HepG2 (cell line): ENCODE measurements at regions not wholly inside any gene's neighbourhood (a gene's known extent, or its start where the extent isn't known, plus 50 kb on each side); places are given as distances from the start of the nearest gene placed in this dataset.

Source experiments
- ATAC-seq: fragments of 200-7000 bp; cut with Tn5 transposase; 3 replicates; pipeline ENCODE4 v1.9.1; 2020; ENCODE audit warnings: mild to moderate bottlenecking, moderate library complexity
- BruUV-seq: library from RNA; stranded (reverse); fragments of 400-500 nt; replicated peaks from 2 replicates; lab custom pipeline; 2021; lab: Mats Ljungman, UMichigan
- CTCF ChIA-PET: fragments of 300-600 bp; formaldehyde crosslinking; extraction: SDS; loops from one replicate; lab custom pipeline; 2021; ENCODE audit warnings: low total read pairs, inconsistent platforms, low intra/inter-chr PET ratio; lab: Yijun Ruan, JAX
- POLR2A ChIA-PET: fragments of 350-600 bp; sonication (Branson Sonifier 250); formaldehyde crosslinking; loops from one replicate; lab custom pipeline; 2020; ENCODE audit warnings: antibody characterized with exemption, inconsistent platforms; lab: Yijun Ruan, JAX
- DNase-seq: peaks from one replicate; pipeline ENCODE4 v3.0.0-alpha.2; 2015; ENCODE audit warnings: low spot score
- FAIRE-seq: peaks from 3 replicates; lab custom pipeline; 2011; peaks lifted over from hg19 to GRCh38; lab: Jason Lieb, UNC
- H2AFZ ChIP-seq: one replicate; pipeline ENCODE4 v1.6.1; 2011; ENCODE audit warnings: low read length, inconsistent platforms
- H3K27ac ChIP-seq: fragments of 300-600 bp; 3 replicates; pipeline ENCODE4 v1.8.0; 2011; ENCODE audit warnings: mixed run types, mild to moderate bottlenecking, mixed read lengths, low read length, inconsistent platforms; ENCODE audit not compliant: insufficient read depth; ENCODE audit errors: extremely low read length
- H3K27me3 ChIP-seq, 2 experiments: fragments of 200-600 bp in 1 of 2; 2 replicates in 1 of 2; 3 replicates in 1 of 2; pipeline versions ENCODE4 v1.6.0 to v1.8.0; 2011; ENCODE audit warnings: low read length in 2 of 2, mild to moderate bottlenecking in 2 of 2, moderate library complexity in 2 of 2, inconsistent platforms in 1 of 2; ENCODE audit not compliant: insufficient read depth in 2 of 2, control insufficient read depth in 1 of 2
- H3K36me3 ChIP-seq, 2 experiments: fragments of 200-600 bp in 1 of 2; replicated peaks in 1 of 2; 2 replicates in 1 of 2; 3 replicates in 1 of 2; pipeline versions ENCODE4 v1.5.1 to v1.8.0; 2011; ENCODE audit warnings: low read length in 2 of 2, inconsistent platforms in 1 of 2; ENCODE audit not compliant: insufficient read depth in 2 of 2, control insufficient read depth in 1 of 2
- H3K4me1 ChIP-seq: 2 replicates; pipeline ENCODE4 v1.5.1; 2012; ENCODE audit warnings: low read length, inconsistent platforms; ENCODE audit not compliant: insufficient read depth
- H3K4me2 ChIP-seq: 2 replicates; pipeline ENCODE4 v1.6.0; 2011; ENCODE audit warnings: low read depth, low read length, inconsistent platforms
- H3K4me3 ChIP-seq, 3 experiments: fragments of 200-600 bp in 1 of 3; sonication (generic), shearing (Covaris generic) in 1 of 3; replicated peaks in 1 of 3; 2 replicates each; pipeline ENCODE4 v1.5.1; 2011 to 2016; ENCODE audit warnings: low read length in 3 of 3, inconsistent platforms in 2 of 3, low read depth in 2 of 3, mild to moderate bottlenecking in 2 of 3, control low read depth in 1 of 3, mixed read lengths in 1 of 3; ENCODE audit not compliant: insufficient read depth in 1 of 3
- H3K79me2 ChIP-seq: one replicate; pipeline ENCODE4 v1.6.1; 2011; ENCODE audit warnings: low read length, inconsistent platforms; ENCODE audit not compliant: insufficient read depth
- H3K9ac ChIP-seq: 2 replicates; pipeline ENCODE4 v1.6.0; 2011; ENCODE audit warnings: mild to moderate bottlenecking, low read depth, low read length, inconsistent platforms; ENCODE audit not compliant: insufficient read depth
- H3K9me3 ChIP-seq: 2 replicates; pipeline ENCODE4 v1.5.1; 2012; ENCODE audit warnings: mild to moderate bottlenecking, low read length
- H4K20me1 ChIP-seq: 2 replicates; pipeline ENCODE4 v1.6.0; 2011; ENCODE audit warnings: inconsistent platforms, mild to moderate bottlenecking, low read length, moderate library complexity; ENCODE audit not compliant: insufficient read depth
- AGO2 ChIP-seq: fragments of 200-400 bp; formaldehyde crosslinking; optimal IDR thresholded peaks from 2 replicates; pipeline ENCODE3; 2017; ENCODE audit warnings: mild to moderate bottlenecking, low read depth, low read length, moderate library complexity
- CREM ChIP-seq, 2 experiments: sonication (generic) in 1 of 2; formaldehyde crosslinking in 1 of 2; IDR thresholded peaks; 2 replicates each; pipeline versions ENCODE4 v1.4.0 to v1.6.1; 2016 to 2020; ENCODE audit warnings: antibody characterized with exemption in 1 of 2, mild to moderate bottlenecking in 1 of 2, missing genetic modification reagents in 1 of 2
- E2F5 ChIP-seq: sonication (generic); formaldehyde crosslinking; conservative IDR thresholded peaks from 2 replicates; pipeline ENCODE4 v1.4.0; 2020; ENCODE audit warnings: missing genetic modification reagents
- FOXA1 ChIP-seq, 2 experiments: fragments of 450-650 bp in 1 of 2; sonication (generic) in 1 of 2; formaldehyde crosslinking in 1 of 2; IDR thresholded peaks; 2 replicates each; pipeline versions ENCODE4 v1.4.0 to v1.6.1; 2016 to 2020; ENCODE audit warnings: missing genetic modification reagents in 1 of 2
- FUBP1 ChIP-seq: sonication (generic); formaldehyde crosslinking; IDR thresholded peaks from 2 replicates; pipeline ENCODE4 v1.5.1; 2020; ENCODE audit warnings: missing genetic modification reagents, mild to moderate bottlenecking, borderline replicate concordance
- PITX1 ChIP-seq: sonication (generic); formaldehyde crosslinking; IDR thresholded peaks from 2 replicates; pipeline ENCODE4 v1.5.1; 2020; ENCODE audit warnings: mild to moderate bottlenecking, missing genetic modification reagents
- POGK ChIP-seq: sonication (generic); formaldehyde crosslinking; conservative IDR thresholded peaks from 2 replicates; pipeline ENCODE4 v1.8.0; 2022; ENCODE audit warnings: mild to moderate bottlenecking, moderate library complexity, missing genetic modification reagents
- REXO4 ChIP-seq: sonication (generic); formaldehyde crosslinking; IDR thresholded peaks from 2 replicates; pipeline ENCODE4 v1.8.0; 2022; ENCODE audit warnings: missing genetic modification reagents, mild to moderate bottlenecking, borderline replicate concordance
- TARDBP ChIP-seq: sonication (generic); formaldehyde crosslinking; IDR thresholded peaks from 2 replicates; pipeline ENCODE4 v1.8.0; 2022; ENCODE audit warnings: mild to moderate bottlenecking, missing genetic modification reagents
- TMF1 ChIP-seq: sonication (generic); formaldehyde crosslinking; IDR thresholded peaks from 2 replicates; pipeline ENCODE4 v1.8.1; 2022; ENCODE audit warnings: low read depth, missing genetic modification reagents
- TOE1 ChIP-seq: sonication (generic); formaldehyde crosslinking; IDR thresholded peaks from 2 replicates; pipeline ENCODE4 v1.4.0; 2020; ENCODE audit warnings: mild to moderate bottlenecking, missing genetic modification reagents
- ZBTB10 ChIP-seq: sonication (generic); formaldehyde crosslinking; IDR thresholded peaks from 2 replicates; pipeline ENCODE4 v1.4.0; 2020; ENCODE audit warnings: missing genetic modification reagents, borderline replicate concordance
- ZBTB21 ChIP-seq: sonication (generic); formaldehyde crosslinking; IDR thresholded peaks from 2 replicates; pipeline ENCODE4 v1.4.0; 2020; ENCODE audit warnings: missing genetic modification reagents
- ZNF414 ChIP-seq: sonication (generic); formaldehyde crosslinking; IDR thresholded peaks from 2 replicates; pipeline ENCODE4 v1.5.0; 2020; ENCODE audit warnings: missing genetic modification reagents
- ZNF552 ChIP-seq: sonication (generic); formaldehyde crosslinking; IDR thresholded peaks from 2 replicates; pipeline ENCODE4 v1.9.0; 2022; ENCODE audit warnings: missing genetic modification reagents, mild to moderate bottlenecking, borderline replicate concordance
- WGBS: methylation state at CpG from one replicate; pipeline ENCODE4 v1.1.6; 2017; ENCODE audit warnings: low lambda C conversion rate; 5-methylcytosine and 5-hydroxymethylcytosine counted together
- in situ Hi-C: cut with HindIII; loops from 2 replicates; pipeline ENCODE4 v1.10.0; 2017; ENCODE audit warnings: low pct_unique_long_range_greater_than_20kb; ENCODE audit not compliant: extremely low pct_ligation_motif_present
- intact Hi-C: fragments of 100-400 bp; cut with micrococcal nuclease; formaldehyde crosslinking; loops from one replicate; pipeline ENCODE4 v1.10.0; 2022; ENCODE audit not compliant: unreplicated experiment

- POLR2A ChIA-PET, result no interaction called here
- no peak for ATAC-seq
- Histone ChIP-seq H4K20me1 (no peaks in the 10 kb centered on the region), H3K9me3 (no peaks in the 10 kb centered on the region), H3K27ac (no peak overlapping the region), H3K79me2 (no peaks in the 10 kb centered on the region), H3K9ac (no peak overlapping the region), H3K4me3 (no peak overlapping the region), H3K4me1 (no peaks in the 10 kb centered on the region), H3K4me2 (no peak overlapping the region), H3K36me3 (no peaks in the 10 kb centered on the region), H3K27me3 (no peaks in the 10 kb centered on the region), H2AFZ (no peak overlapping the region)
- in situ Hi-C loops (no loop called here), intact Hi-C loops (no loop called here)
- TF ChIP-seq E2F5 (CRISPR knock-in tag), result no peak
- TF ChIP-seq FUBP1 (CRISPR knock-in tag), result no peak
- no peak for TF ChIP-seq REXO4
- TF ChIP-seq CREM (IDR thresholded peaks at IDR 0.05), result no peak
- no peak for TF ChIP-seq CREM (CRISPR knock-in tag; IDR thresholded peaks at IDR 0.05)
- no peak for TF ChIP-seq TARDBP (CRISPR knock-in tag)
- TF ChIP-seq ZNF552 (CRISPR knock-in tag), result no peak
- TF ChIP-seq PITX1, result no peak
- TF ChIP-seq ZBTB10, result no peak
- TF ChIP-seq TMF1 (CRISPR knock-in tag), result no peak
- no peak for TF ChIP-seq ZBTB21
- TF ChIP-seq POGK, result no peak
- TF ChIP-seq ZNF414 (CRISPR knock-in tag), result no peak
- TF ChIP-seq AGO2, result no peak
- no peak for TF ChIP-seq FOXA1 (IDR thresholded peaks at IDR 0.05)
- TF ChIP-seq FOXA1 (CRISPR knock-in tag; IDR thresholded peaks at IDR 0.05), result no peak
- no peak for TF ChIP-seq TOE1
- CTCF ChIA-PET, result no interaction called here
- DNase-seq, result no peak
- BruUV-seq, result no TSS peak
- WGBS, result 0% methylated on average over 1 of the region's 1 CpG
- no peak for FAIRE-seq
These were observed 236.8 kb upstream of the FKBP1C start for GRCh38 chr6:62974452-62974851.
